ENCODE measurements at regions not wholly inside any gene's neighbourhood (a gene's known extent, or its start where the extent isn't known, plus 50 kb on each side); places are given as distances from the start of the nearest gene placed in this dataset.

- no peak overlapping the region for H3K4me3 ChIP-seq (ENCODE audit: low read depth, low read length)
- DNase-seq (ENCODE audit: low read depth): no peak
- TF ChIP-seq CTCF (IDR thresholded peaks at IDR 0.05; ENCODE audit: insufficient read depth, low read length): no peak
Observed at GRCh38 chr2:43034242-43034619, 192.2 kb downstream of the ZFP36L2 start.

GRCh38 chr2:43033466-43034241, 192.8 kb downstream of the ZFP36L2 start:
- no peak overlapping the region for H3K4me3 ChIP-seq (ENCODE audit: low read depth, low read length)
- DNase-seq (ENCODE audit: low read depth): no peak
- TF ChIP-seq CTCF (IDR thresholded peaks at IDR 0.05; ENCODE audit: insufficient read depth, low read length): no peak

- no peak overlapping the region for H3K4me3 ChIP-seq (ENCODE audit: low read depth, low read length)
- no peak for DNase-seq (ENCODE audit: low read depth)
- no peak for TF ChIP-seq CTCF (IDR thresholded peaks at IDR 0.05; ENCODE audit: insufficient read depth, low read length)
Observed at GRCh38 chr2:43033016-43033270, 193.5 kb downstream of the ZFP36L2 start.

GRCh38 chr2:43032213-43033015, 194.0 kb downstream of the ZFP36L2 start:
- DNase-seq (ENCODE audit: low read depth): peak; percentile 69
- H3K4me3 ChIP-seq (ENCODE audit: low read depth, low read length): no peak overlapping the region
- TF ChIP-seq CTCF (IDR thresholded peaks at IDR 0.05; ENCODE audit: insufficient read depth, low read length): no peak

- no peak for DNase-seq (ENCODE audit: low read depth)
- TF ChIP-seq CTCF (IDR thresholded peaks at IDR 0.05; ENCODE audit: insufficient read depth, low read length): no peak
- no peak overlapping the region for H3K4me3 ChIP-seq (ENCODE audit: low read depth, low read length)
Observed at GRCh38 chr2:43031471-43032212, 194.8 kb downstream of the ZFP36L2 start.

GRCh38 chr2:43030551-43031307, 195.7 kb downstream of the ZFP36L2 start:
- H3K4me3 ChIP-seq (ENCODE audit: low read depth, low read length): no peak overlapping the region
- no peak for TF ChIP-seq CTCF (IDR thresholded peaks at IDR 0.05; ENCODE audit: insufficient read depth, low read length)
- no peak for DNase-seq (ENCODE audit: low read depth)

Data from fibroblast of the aortic adventitia (primary cell).